Right lobe of liver (tissue), 6 donors: ENCODE measurements at regions not wholly inside any gene's neighbourhood (a gene's known extent, or its start where the extent isn't known, plus 50 kb on each side); places are given as distances from the start of the nearest gene placed in this dataset.

Experiments used
- ATAC-seq, 4 donors: fragments of 200-7000 bp; cut with Tn5 transposase; one replicate each; pipeline ENCODE4 v1.9.1; 2020; ENCODE audit warnings: mild to moderate bottlenecking in 4 of 4, moderate library complexity in 4 of 4
- DNase-seq, 3 donors: peaks; one replicate each; pipeline ENCODE4 v3.0.0-alpha.2; 2020
- H3K27ac ChIP-seq, 3 donors: fragments of 200-600 bp; one replicate each; pipeline ENCODE4 v1.8.0; 2022
- H3K27me3 ChIP-seq, 2 donors: fragments of 200-600 bp; one replicate each; pipeline ENCODE4 v1.8.0; 2022
- H3K36me3 ChIP-seq, 4 donors: fragments of 200-600 bp; sonication (generic) in 1 of 4; one replicate each; pipeline versions ENCODE4 v1.5.1 to v1.8.0; 2017 to 2022; ENCODE audit warnings: control low read depth in 1 of 4
- H3K4me1 ChIP-seq, 4 donors: fragments of 200-600 bp; sonication (generic) in 1 of 4; one replicate each; pipeline versions ENCODE4 v1.5.1 to v1.8.0; 2017 to 2022; ENCODE audit warnings: control low read depth in 1 of 4
- H3K4me3 ChIP-seq, 3 donors: fragments of 200-600 bp; one replicate each; pipeline ENCODE4 v1.8.0; 2022
- H3K9me3 ChIP-seq, 4 donors: fragments of 200-600 bp; sonication (generic) in 1 of 4; one replicate each; pipeline versions ENCODE4 v1.5.1 to v1.8.0; 2017 to 2022; ENCODE audit warnings: control low read depth in 1 of 4
- POLR2A ChIP-seq: fragments of 450-650 bp; IDR thresholded peaks from one replicate; pipeline ENCODE4 v1.6.1; 2017; ENCODE audit warnings: antibody characterized with exemption, mild to moderate bottlenecking
- WGBS: methylation state at CpG from one replicate; pipeline ENCODE4 v1.1.6; 2018; ENCODE audit warnings: low coverage, low lambda C conversion rate; ENCODE audit not compliant: insufficient coverage; ENCODE audit errors: missing lambda C conversion rate; 5-methylcytosine and 5-hydroxymethylcytosine counted together
- intact Hi-C, 2 donors: fragments of 100-400 bp; cut with DNase I; formaldehyde crosslinking; loops; one replicate each; pipeline versions ENCODE4 v1.11.2 to v1.14.1; 2022
- TF ChIP-seq, protein P1 (sequence below), 4 donors: fragments of 200-600 bp in 3 of 4; fragments of 450-650 bp in 1 of 4; IDR thresholded peaks; one replicate each; pipeline versions ENCODE4 v1.5.1 to v1.8.0; 2016 to 2022; ENCODE audit warnings: antibody characterized with exemption in 4 of 4, mild to moderate bottlenecking in 2 of 4
- donor health status: DM: no; HTN: yes; CAD: no.
- donor health status: DM: no; HTN: no; CAD: no.
- donor health status: DM: no; HTN: no; CAD: no.
- donor health status: DM: no; HTN: yes; CAD: no.
- donor health status: DM: no; HTN: yes; CAD: no.

DNA sequence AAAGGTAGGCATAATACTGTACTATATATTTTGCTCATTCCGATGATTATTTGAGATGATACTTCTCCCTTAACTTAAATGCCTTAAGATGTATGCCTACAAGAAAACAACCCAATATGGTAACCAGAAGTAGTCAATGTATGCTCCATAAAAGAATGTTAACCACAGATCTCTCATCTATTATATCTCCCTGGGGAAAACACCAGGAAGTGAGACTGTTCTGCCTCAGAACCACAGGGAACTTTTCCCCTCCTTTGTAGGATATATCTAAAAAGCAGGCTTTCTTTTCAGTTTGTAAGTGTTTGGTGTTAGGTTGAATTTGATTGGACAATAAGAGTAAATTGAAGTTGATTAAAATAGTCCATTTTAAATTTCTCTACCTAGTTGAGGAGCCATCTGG is 1160.5 kb upstream of the NXPH2 start:
- ATAC-seq (no peak), DNase-seq (no peak)
- Histone ChIP-seq H3K9me3 (no peaks in the 10 kb centered on the region), H3K4me3 (no peak overlapping the region), H3K27ac (no peak overlapping the region), H3K27me3 (no peaks in the 10 kb centered on the region), H3K4me1 (no peaks in the 10 kb centered on the region), H3K36me3 (no peaks in the 10 kb centered on the region)
- 35% methylated on average over 1 of the region's 1 CpG for WGBS
- TF ChIP-seq, protein P1, sequence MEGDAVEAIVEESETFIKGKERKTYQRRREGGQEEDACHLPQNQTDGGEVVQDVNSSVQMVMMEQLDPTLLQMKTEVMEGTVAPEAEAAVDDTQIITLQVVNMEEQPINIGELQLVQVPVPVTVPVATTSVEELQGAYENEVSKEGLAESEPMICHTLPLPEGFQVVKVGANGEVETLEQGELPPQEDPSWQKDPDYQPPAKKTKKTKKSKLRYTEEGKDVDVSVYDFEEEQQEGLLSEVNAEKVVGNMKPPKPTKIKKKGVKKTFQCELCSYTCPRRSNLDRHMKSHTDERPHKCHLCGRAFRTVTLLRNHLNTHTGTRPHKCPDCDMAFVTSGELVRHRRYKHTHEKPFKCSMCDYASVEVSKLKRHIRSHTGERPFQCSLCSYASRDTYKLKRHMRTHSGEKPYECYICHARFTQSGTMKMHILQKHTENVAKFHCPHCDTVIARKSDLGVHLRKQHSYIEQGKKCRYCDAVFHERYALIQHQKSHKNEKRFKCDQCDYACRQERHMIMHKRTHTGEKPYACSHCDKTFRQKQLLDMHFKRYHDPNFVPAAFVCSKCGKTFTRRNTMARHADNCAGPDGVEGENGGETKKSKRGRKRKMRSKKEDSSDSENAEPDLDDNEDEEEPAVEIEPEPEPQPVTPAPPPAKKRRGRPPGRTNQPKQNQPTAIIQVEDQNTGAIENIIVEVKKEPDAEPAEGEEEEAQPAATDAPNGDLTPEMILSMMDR (IDR thresholded peaks at IDR 0.05), result no peak
- TF ChIP-seq POLR2A, result no peak
- intact Hi-C loops, result no loop called here

DNA sequence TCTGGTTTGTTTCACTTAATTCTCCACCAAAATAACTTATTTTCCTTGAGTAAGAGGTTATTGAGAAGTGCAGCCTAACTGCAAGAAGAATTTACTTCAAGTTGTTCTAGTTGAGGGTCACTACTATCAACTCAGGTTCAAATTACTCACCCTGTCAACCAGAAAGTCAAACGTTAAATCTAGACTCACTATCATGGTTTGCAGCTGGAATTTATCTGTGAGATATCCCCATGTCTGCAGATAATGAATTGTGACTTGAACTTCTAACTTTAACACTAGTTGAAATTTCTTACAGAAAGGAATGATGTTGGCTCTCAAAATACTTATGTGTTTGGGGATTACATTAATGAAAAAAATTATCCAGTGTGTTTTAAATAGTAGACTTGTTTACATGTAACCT is 1145.7 kb upstream of the NXPH2 start:
- ATAC-seq, result no peak
- Histone ChIP-seq H3K27me3 (no peaks in the 10 kb centered on the region), H3K27ac (no peak overlapping the region), H3K4me3 (no peak overlapping the region), H3K4me1 (no peaks in the 10 kb centered on the region), H3K9me3 (no peaks in the 10 kb centered on the region), H3K36me3 (no peaks in the 10 kb centered on the region)
- intact Hi-C loops, result no loop called here
- WGBS, result 5% methylated on average over 1 of the region's 1 CpG
- TF ChIP-seq, protein P1 (IDR thresholded peaks at IDR 0.05), result no peak
- no peak for TF ChIP-seq POLR2A
- no peak for DNase-seq

DNA sequence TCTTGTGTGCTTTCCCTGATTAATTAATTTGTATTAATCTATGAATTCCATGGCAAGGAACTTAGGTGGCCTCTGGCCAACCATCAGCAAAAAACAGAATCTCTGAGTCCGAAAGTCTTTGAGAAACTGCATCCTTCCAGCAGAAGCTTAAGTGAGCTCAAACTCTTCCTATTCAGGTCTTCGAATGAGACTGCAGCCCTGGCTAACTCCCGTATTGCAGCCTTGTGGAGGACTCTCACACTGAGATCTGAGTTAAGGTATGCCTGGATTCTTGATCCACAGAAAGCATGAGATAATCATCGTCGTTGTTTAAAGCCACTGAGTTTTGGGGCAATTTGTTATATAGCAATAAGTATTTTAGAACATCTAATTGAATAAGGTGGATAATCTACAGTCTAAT is 1143.9 kb upstream of the NXPH2 start:
- no peaks in the 10 kb centered on the region for H3K36me3 ChIP-seq
- TF ChIP-seq POLR2A, result no peak
- TF ChIP-seq, protein P1 (IDR thresholded peaks at IDR 0.05), result no peak
- H3K9me3 ChIP-seq, result no peaks in the 10 kb centered on the region
- ATAC-seq, result no peak
- no peaks in the 10 kb centered on the region for H3K27me3 ChIP-seq
- no peak overlapping the region for H3K27ac ChIP-seq
- intact Hi-C loops, result no loop called here
- WGBS, result 50% methylated on average over 5 of the region's 5 CpGs
- no peak overlapping the region for H3K4me3 ChIP-seq
- H3K4me1 ChIP-seq, result no peaks in the 10 kb centered on the region
- no peak for DNase-seq

DNA sequence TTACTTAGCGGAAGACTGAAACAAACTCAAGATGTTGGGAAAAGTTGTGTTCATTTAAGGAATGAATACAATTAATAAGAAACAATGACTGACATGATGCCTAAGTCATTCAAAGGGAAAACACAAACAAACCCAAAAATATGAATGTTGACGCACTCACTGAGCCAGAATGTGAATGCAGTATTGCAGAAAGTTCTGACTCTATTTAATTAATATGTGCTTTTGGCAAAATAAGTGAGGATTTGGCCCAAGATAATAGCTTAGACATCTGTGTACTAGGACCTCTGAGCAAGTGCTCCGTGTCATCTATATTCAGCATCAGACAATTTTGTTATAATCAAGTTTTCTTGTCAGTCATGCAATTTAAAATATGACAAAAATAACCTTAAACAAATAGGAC is 1138.8 kb upstream of the NXPH2 start:
- ATAC-seq, result no peak
- WGBS, result 51% methylated on average over 3 of the region's 3 CpGs
- intact Hi-C loops, result no loop called here
- no peaks in the 10 kb centered on the region for H3K27me3 ChIP-seq
- no peaks in the 10 kb centered on the region for H3K9me3 ChIP-seq
- no peak overlapping the region for H3K4me3 ChIP-seq
- no peak for DNase-seq
- no peaks in the 10 kb centered on the region for H3K4me1 ChIP-seq
- no peaks in the 10 kb centered on the region for H3K36me3 ChIP-seq
- no peak for TF ChIP-seq POLR2A
- TF ChIP-seq, protein P1 (IDR thresholded peaks at IDR 0.05), result no peak
- no peak overlapping the region for H3K27ac ChIP-seq
